Spinal cord (tissue), 9 donors: ENCODE measurements at regions not wholly inside any gene's neighbourhood (a gene's known extent, or its start where the extent isn't known, plus 50 kb on each side); places are given as distances from the start of the nearest gene placed in this dataset.
"Not testable (repeated sequence)": the region's sequence is repeated elsewhere in the genome, so short reads cannot be mapped to it uniquely, and the experiment has no call there.

Experiments used
- DNase-seq, 6 donors: peaks; one replicate each; pipeline versions ENCODE4 v3.0.0 to v3.0.0-alpha.2; 2013 to 2015; ENCODE audit warnings: low spot score in 6 of 6, low read depth in 4 of 6
- H3K27ac ChIP-seq: one replicate; pipeline ENCODE4 v1.5.1; 2013; ENCODE audit warnings: low read depth, low read length, control low read depth
- H3K27me3 ChIP-seq: one replicate; pipeline ENCODE4 v1.6.1; 2013; ENCODE audit warnings: low read length; ENCODE audit not compliant: control insufficient read depth, insufficient read depth
- H3K36me3 ChIP-seq: one replicate; pipeline ENCODE4 v1.6.1; 2013; ENCODE audit warnings: low read length; ENCODE audit not compliant: control insufficient read depth, insufficient read depth
- H3K4me1 ChIP-seq: one replicate; pipeline ENCODE4 v1.6.1; 2013; ENCODE audit warnings: low read length; ENCODE audit not compliant: control insufficient read depth, insufficient read depth
- H3K4me3 ChIP-seq: one replicate; pipeline ENCODE4 v1.5.1; 2013; ENCODE audit warnings: low read depth, low read length, control low read depth
- H3K9me3 ChIP-seq: one replicate; pipeline ENCODE4 v1.6.1; 2013; ENCODE audit warnings: low read length; ENCODE audit not compliant: control insufficient read depth, insufficient read depth
- WGBS: methylation state at CpG from one replicate; pipeline ENCODE4 v1.1.5; 2013; ENCODE audit warnings: missing lambda C conversion rate; ENCODE audit not compliant: insufficient coverage; 5-methylcytosine and 5-hydroxymethylcytosine counted together
- donor health status: healthy.

DNA sequence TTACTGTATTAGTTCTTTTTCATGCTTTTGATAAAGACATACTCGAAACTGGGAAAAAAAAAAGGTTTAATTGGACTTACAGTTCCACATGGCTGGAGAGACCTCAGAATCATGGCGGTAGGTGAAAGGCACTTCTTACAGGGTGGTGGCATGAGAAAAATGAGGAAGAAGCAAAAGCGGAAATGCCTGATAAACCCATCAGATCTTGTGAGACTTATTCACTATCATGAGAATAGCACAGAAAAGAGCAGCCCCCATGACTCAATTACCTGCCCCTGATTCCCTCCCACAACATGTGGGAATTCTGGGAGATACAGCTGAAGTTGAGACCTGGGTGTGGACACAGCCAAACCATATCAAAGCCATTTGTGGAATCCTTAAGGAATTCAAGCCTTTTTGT, 1238.9 kb downstream of the ADGRL3 start:
- no peak for DNase-seq
- Histone ChIP-seq H3K27me3 (no peaks in the 10 kb centered on the region), H3K9me3 (no peaks in the 10 kb centered on the region), H3K4me3 (no peak overlapping the region), H3K4me1 (no peaks in the 10 kb centered on the region), H3K27ac (no peak overlapping the region), H3K36me3 (no peaks in the 10 kb centered on the region)
- WGBS = no CpG with 5 or more reads among the region's 3 CpGs

DNA sequence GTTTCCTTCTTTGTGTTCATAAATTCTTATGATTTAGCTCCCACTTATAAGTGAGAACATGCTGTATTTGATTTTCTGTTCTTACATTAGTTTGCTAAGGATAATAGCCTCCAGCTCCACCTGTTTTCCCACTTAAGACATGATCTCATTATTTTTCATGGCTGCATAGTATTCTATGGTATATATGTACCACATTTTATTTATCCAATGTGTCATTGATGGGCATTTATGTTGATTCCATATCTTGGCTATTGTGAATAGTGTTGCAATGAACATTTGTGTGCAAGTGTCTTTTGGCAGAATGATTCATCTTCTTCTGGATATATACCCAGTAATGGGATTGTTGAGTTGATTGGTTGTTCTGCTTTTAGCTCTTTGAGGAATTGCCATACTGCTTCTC, 1234.8 kb downstream of the ADGRL3 start:
- Histone ChIP-seq H3K4me1 (no peaks in the 10 kb centered on the region), H3K9me3 (no peaks in the 10 kb centered on the region), H3K27me3 (no peaks in the 10 kb centered on the region), H3K36me3 (no peaks in the 10 kb centered on the region), H3K27ac (no peak overlapping the region), H3K4me3 (no peak overlapping the region)
- DNase-seq = no peak

DNA sequence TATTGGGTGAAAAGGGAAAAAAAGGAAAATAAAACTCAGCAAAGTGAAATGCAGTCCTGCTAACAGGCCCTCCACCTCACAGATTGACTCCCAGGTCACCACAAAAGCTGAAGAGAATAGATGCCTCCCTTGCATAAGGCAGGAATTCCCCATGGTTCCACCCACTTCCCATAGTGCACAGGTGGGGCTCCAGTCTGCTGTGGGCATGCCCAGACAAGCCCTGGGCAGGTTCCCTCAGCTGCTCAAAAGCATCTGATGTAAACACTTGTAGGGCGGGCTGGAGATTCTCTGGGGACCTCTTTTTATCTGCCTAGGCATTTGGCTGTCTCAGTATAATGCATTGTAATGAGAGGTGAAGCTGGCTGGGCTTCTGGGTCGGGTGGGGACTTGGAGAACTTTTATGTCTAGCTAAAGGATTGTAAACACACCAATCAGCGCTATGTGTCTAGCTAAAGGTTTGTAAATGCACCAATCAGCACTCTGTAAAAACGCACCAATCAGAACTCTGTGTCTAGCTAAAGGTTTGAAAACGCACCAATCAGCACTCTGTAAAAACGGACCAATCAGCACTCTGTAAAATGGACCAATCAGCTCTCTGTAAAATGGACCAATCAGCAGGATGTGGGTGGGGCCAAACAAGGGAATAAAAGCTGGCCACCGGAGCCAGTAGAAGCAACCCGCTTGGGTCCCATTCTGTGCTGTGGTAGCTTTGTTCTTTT, 1231.5 kb downstream of the ADGRL3 start:
- not testable (repeated sequence) for H3K4me3 ChIP-seq, H3K27me3 ChIP-seq, DNase-seq, H3K4me1 ChIP-seq, H3K9me3 ChIP-seq, H3K36me3 ChIP-seq, H3K27ac ChIP-seq
- 98% methylated on average over 6 of the region's 8 CpGs for WGBS

DNA sequence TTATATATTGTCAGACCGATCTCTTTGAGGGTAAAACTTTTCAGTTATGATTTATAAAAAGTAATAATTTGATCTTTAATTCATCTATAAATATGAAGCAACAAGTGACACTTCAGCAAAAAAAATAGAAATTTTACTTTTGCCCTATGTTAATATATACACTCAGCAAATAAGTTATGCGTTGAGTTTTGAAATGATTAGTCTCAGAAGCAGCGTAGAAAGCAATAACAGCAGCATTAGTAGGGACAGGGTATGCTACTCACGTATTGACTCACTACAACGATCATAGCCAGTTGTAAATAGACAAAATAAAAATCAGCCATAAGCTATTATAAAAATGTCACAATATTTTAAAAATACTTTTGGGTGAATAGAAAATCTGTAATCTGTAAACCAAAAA, 1229.2 kb downstream of the ADGRL3 start:
- no CpG with 5 or more reads among the region's 5 CpGs for WGBS

DNA sequence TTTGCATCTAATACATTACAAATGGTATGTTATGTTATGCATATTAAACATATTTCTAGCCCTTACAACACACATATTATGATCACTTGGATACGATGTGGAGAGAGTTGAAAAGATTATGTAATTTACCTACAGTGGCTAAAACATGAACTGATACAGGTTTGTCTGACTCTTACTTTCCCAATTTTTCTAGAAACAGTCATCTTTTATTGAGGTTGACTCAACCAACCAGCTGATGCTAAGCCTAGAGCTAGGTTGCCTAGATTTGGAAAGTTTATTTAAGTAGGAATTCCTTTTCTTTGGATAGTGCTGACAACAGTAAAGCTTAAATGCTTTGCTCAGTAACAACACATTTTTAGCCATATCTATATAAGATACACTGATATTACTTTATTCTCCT, 1215.1 kb downstream of the ADGRL3 start:
- no CpG with 5 or more reads among the region's 1 CpG for WGBS
- no peaks in the 10 kb centered on the region for H3K36me3 ChIP-seq
- H3K27me3 ChIP-seq = no peaks in the 10 kb centered on the region
- no peak for DNase-seq
- no peak overlapping the region for H3K27ac ChIP-seq
- H3K4me1 ChIP-seq = no peaks in the 10 kb centered on the region
- no peaks in the 10 kb centered on the region for H3K9me3 ChIP-seq
- no peak overlapping the region for H3K4me3 ChIP-seq

More for the DNA sequence above, 1229.2 kb downstream of the ADGRL3 start:
- no peaks in the 10 kb centered on the region for H3K9me3 ChIP-seq
- no peak for DNase-seq
- no peak overlapping the region for H3K4me3 ChIP-seq
- H3K4me1 ChIP-seq = no peaks in the 10 kb centered on the region
- no peaks in the 10 kb centered on the region for H3K27me3 ChIP-seq
- H3K27ac ChIP-seq = no peak overlapping the region
- H3K36me3 ChIP-seq = no peaks in the 10 kb centered on the region

DNA sequence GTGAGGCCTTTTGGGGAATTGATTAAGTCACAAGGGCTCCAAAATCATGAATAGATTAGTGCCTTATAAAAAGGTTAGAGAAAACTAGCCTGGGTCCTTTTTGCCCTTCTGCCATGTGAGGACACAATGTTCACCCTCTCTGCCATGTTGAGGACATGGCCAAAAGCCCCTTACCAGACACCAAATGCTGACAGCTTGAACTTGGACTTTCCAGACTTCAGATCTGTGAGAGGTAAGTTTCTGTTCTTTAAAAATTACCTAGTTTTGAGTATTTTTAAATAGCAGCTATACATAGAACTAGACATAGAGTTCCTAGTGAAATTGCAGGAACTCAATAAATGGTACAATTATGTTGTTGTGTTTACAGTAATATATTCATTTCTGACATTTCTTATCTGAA, 1214.4 kb downstream of the ADGRL3 start:
- H3K27me3 ChIP-seq = no peaks in the 10 kb centered on the region
- H3K4me3 ChIP-seq = no peak overlapping the region
- H3K27ac ChIP-seq = no peak overlapping the region
- no peaks in the 10 kb centered on the region for H3K36me3 ChIP-seq
- no peaks in the 10 kb centered on the region for H3K9me3 ChIP-seq
- H3K4me1 ChIP-seq = no peaks in the 10 kb centered on the region
- no peak for DNase-seq

DNA sequence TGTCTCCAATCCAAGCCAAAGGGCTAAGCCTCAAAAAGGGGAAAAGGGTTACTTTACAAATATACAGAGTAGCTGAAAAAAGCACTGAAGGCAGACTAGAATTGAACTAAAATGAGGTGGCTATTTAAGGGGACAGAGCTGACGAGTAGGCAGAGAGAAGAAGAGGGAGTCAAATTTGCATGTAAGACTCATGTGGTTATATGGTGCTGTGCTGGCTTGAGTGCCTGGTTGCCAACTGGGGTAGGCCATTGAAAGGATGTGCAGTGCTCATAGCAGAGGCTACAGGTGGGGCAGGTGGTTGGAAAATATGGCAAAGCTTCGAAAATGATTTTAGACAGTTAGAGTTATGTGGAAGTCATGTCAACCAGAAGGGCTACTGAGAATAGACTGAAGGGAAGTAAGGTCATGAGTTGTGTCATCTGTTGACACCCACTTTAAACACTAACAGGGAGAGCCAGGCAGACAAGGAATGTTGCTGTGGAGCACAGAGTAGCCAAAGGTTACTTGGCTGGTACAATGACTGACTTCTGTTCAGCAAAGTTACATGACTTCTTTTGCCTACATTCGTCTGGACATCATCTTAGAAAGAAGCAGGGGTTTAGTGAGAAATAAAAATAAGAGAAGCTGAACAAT, 1210.4 kb downstream of the ADGRL3 start:
- Histone ChIP-seq H3K4me1 (no peaks in the 10 kb centered on the region), H3K27ac (no peak overlapping the region), H3K9me3 (no peaks in the 10 kb centered on the region), H3K27me3 (no peaks in the 10 kb centered on the region), H3K36me3 (no peaks in the 10 kb centered on the region), H3K4me3 (no peak overlapping the region)
- DNase-seq = no peak
- WGBS = 90% methylated on average over 3 of the region's 3 CpGs

DNA sequence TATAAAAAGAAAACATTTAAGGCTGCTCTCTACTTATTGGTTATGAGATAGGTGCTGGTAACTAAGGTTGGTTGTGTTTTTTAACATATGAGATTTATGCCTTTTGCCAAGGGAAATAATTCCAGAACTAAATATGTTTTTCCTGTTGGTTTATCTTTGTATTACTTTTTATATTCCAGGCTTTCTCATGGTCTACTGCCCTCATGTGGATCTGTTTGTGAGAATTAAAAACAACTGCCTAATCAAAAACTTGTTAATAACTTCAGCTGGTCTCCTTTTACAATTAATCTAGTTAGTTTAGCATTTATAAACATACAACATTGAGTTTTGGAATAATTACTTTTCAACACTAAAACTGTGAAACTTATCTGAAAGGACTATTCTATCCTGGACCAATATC, 1208.3 kb downstream of the ADGRL3 start:
- peak in 3 of 6 donors; percentile 6 to 74 (median 35) for DNase-seq
- no peaks in the 10 kb centered on the region for H3K4me1 ChIP-seq
- no peaks in the 10 kb centered on the region for H3K27me3 ChIP-seq
- no peaks in the 10 kb centered on the region for H3K36me3 ChIP-seq
- no peaks in the 10 kb centered on the region for H3K9me3 ChIP-seq
- no peak overlapping the region for H3K4me3 ChIP-seq
- no peak overlapping the region for H3K27ac ChIP-seq

DNA sequence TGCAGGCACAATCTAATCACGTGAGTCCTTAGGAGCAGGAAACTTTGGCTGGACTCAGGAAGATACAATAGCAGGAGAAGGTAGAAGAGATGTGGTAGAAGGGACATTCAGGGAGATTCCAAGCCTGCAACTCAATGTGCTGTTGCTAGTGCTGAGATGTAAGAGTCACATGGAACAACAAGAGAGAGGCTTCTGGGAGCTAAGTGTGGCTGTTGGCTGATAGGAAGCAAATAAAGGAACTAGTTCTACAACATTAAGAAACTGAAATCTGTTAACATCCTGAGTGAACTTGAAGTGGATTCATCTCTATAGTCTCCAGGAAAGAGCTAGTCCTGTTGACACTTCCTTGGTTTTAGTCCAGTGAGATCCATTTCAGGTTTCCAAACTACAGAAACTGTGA, 1207.4 kb downstream of the ADGRL3 start:
- no peaks in the 10 kb centered on the region for H3K27me3 ChIP-seq
- H3K27ac ChIP-seq = no peak overlapping the region
- no peaks in the 10 kb centered on the region for H3K9me3 ChIP-seq
- no peaks in the 10 kb centered on the region for H3K36me3 ChIP-seq
- WGBS = 95% methylated on average over 1 of the region's 1 CpG
- no peak for DNase-seq
- no peaks in the 10 kb centered on the region for H3K4me1 ChIP-seq
- no peak overlapping the region for H3K4me3 ChIP-seq

DNA sequence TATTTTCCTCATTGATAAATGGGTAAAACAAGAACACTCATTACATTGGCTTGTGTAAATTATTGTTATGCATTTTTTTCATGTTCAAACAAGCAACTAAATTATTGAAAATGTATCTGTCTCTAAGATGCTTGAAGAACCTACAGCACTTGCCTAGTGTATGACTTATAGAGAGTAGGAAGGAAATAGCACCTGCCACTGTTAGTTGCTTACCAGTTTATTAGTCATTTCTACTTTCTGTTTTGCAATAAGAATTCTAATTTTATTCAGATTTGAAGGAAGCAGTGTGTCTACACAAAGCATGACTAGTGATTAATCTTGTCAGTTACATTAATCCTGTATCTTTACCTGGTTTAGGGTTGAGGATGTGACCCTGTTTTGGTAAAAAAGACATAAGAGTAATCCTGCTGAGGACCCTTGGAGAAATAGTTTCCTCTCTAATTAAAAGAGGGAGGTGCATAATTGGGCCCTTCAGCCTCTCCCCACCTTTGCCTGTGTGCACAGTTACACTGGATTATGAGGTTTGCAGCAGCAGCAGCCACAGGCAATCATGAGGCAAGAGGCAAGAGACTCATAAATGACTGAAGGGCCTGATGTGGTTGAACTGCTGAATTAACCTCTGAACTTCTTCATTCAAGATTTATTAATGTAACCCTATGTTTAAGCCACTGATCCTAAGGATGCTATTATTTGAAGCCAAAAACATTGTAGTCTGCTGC, 1202.1 kb downstream of the ADGRL3 start:
- Histone ChIP-seq H3K4me1 (no peaks in the 10 kb centered on the region), H3K36me3 (no peaks in the 10 kb centered on the region), H3K27ac (no peak overlapping the region), H3K9me3 (no peaks in the 10 kb centered on the region), H3K4me3 (no peak overlapping the region), H3K27me3 (no peaks in the 10 kb centered on the region)
- DNase-seq = no peak
